ENCODE measurements at regions not wholly inside any gene's neighbourhood (a gene's known extent, or its start where the extent isn't known, plus 50 kb on each side); places are given as distances from the start of the nearest gene placed in this dataset.

- no peaks in the 10 kb centered on the region for H3K4me1 ChIP-seq (replicated peaks in 1 of 2)
- in situ Hi-C loops (cut with MboI; ENCODE audit: low pct_unique_long_range_greater_than_20kb in 2 of 9, low sequenced_read_pairs in 9 of 9, unreplicated experiment in 9 of 9): no loop called here
- H3K4me3 ChIP-seq: no peak overlapping the region
- no peak for ATAC-seq (replicated peaks in 6 of 8)
- H3K27ac ChIP-seq: no peak overlapping the region
- 0 to 92% (median 35%) methylated on average over 1 to 2 of the region's 2 CpGs; no CpG with 5 or more reads in 6 of the 10 experiments for WGBS, 10 experiments
Measured at GRCh38 chr5:2677689-2678088, 73.8 kb downstream of the IRX2 start.

- in situ Hi-C loops (cut with MboI; ENCODE audit: low pct_unique_long_range_greater_than_20kb in 2 of 9, low sequenced_read_pairs in 9 of 9, unreplicated experiment in 9 of 9): no loop called here
- H3K4me1 ChIP-seq (replicated peaks in 1 of 2): no peaks in the 10 kb centered on the region
- no peak for ATAC-seq (replicated peaks in 6 of 8)
- H3K27ac ChIP-seq: no peak overlapping the region
- no peak overlapping the region for H3K4me3 ChIP-seq
- WGBS, 10 experiments: 20 to 100% (median 63%) methylated on average over 1 to 6 of the region's 7 CpGs
Measured at GRCh38 chr5:2675548-2675947, 75.9 kb downstream of the IRX2 start.

- H3K27ac ChIP-seq: no peak overlapping the region
- in situ Hi-C loops (cut with MboI; ENCODE audit: low pct_unique_long_range_greater_than_20kb in 2 of 9, low sequenced_read_pairs in 9 of 9, unreplicated experiment in 9 of 9): no loop called here
- WGBS, 10 experiments: 0 to 83% (median 52%) methylated on average over 1 to 3 of the region's 3 CpGs; no CpG with 5 or more reads in 3 of the 10 experiments
Measured at GRCh38 chr5:2674456-2674855, 77.0 kb downstream of the IRX2 start.

GRCh38 chr5:2670940-2671339, 80.5 kb downstream of the IRX2 start:
- peak in 6 of 8 experiments; percentile 45 to 98 (median 94) for ATAC-seq (replicated peaks in 6 of 8)
- H3K27ac ChIP-seq: no peak overlapping the region
- in situ Hi-C loops (cut with MboI; ENCODE audit: low pct_unique_long_range_greater_than_20kb in 2 of 9, low sequenced_read_pairs in 9 of 9, unreplicated experiment in 9 of 9): no loop called here
- 0 to 100% (median 20%) methylated on average over 1 to 5 of the region's 14 CpGs; no CpG with 5 or more reads in 5 of the 10 experiments for WGBS, 10 experiments
- no peak overlapping the region for H3K4me3 ChIP-seq
- H3K4me1 ChIP-seq (replicated peaks in 1 of 2): peaks cover 0 to 1% of the 10 kb centered on the region in 2 donors

More at GRCh38 chr5:2674456-2674855, 77.0 kb downstream of the IRX2 start:
- no peaks in the 10 kb centered on the region for H3K4me1 ChIP-seq (replicated peaks in 1 of 2)
- no peak overlapping the region for H3K4me3 ChIP-seq
- ATAC-seq (replicated peaks in 6 of 8): no peak

GRCh38 chr5:2669913-2670312, 81.6 kb downstream of the IRX2 start:
- no peak overlapping the region for H3K27ac ChIP-seq
- WGBS, 10 experiments: 37 to 94% (median 45%) methylated on average over 1 to 3 of the region's 16 CpGs; no CpG with 5 or more reads in 6 of the 10 experiments
- H3K4me3 ChIP-seq: no peak overlapping the region
- H3K4me1 ChIP-seq (replicated peaks in 1 of 2): peaks cover 0 to 3% of the 10 kb centered on the region in 2 donors
- in situ Hi-C loops (cut with MboI; ENCODE audit: low pct_unique_long_range_greater_than_20kb in 2 of 9, low sequenced_read_pairs in 9 of 9, unreplicated experiment in 9 of 9): no loop called here
- no peak for ATAC-seq (replicated peaks in 6 of 8)

GRCh38 chr5:2669259-2669658, 82.2 kb downstream of the IRX2 start:
- in situ Hi-C loops (cut with MboI; ENCODE audit: low pct_unique_long_range_greater_than_20kb in 2 of 9, low sequenced_read_pairs in 9 of 9, unreplicated experiment in 9 of 9): no loop called here
- Histone ChIP-seq H3K4me1 (replicated peaks in 1 of 2) (peaks cover 0 to 3% of the 10 kb centered on the region in 2 donors), H3K27ac (no peak overlapping the region), H3K4me3 (no peak overlapping the region)
- no peak for ATAC-seq (replicated peaks in 6 of 8)
- 0 to 100% (median 84%) methylated on average over 1 to 4 of the region's 4 CpGs; no CpG with 5 or more reads in 4 of the 10 experiments for WGBS, 10 experiments

GRCh38 chr5:2666081-2666480, 85.4 kb downstream of the IRX2 start:
- Histone ChIP-seq H3K4me1 (replicated peaks in 1 of 2) (peaks cover 0 to 3% of the 10 kb centered on the region in 2 donors), H3K4me3 (no peak overlapping the region), H3K27ac (no peak overlapping the region)
- peak in 6 of 8 experiments; percentile 3 to 82 (median 54) for ATAC-seq (replicated peaks in 6 of 8)
- WGBS, 10 experiments: 1 to 40% (median 13%) methylated on average over 2 to 11 of the region's 11 CpGs; no CpG with 5 or more reads in 1 of the 10 experiments
- in situ Hi-C loops (cut with MboI; ENCODE audit: low pct_unique_long_range_greater_than_20kb in 2 of 9, low sequenced_read_pairs in 9 of 9, unreplicated experiment in 9 of 9): no loop called here

GRCh38 chr5:2663489-2663888, 88.0 kb downstream of the IRX2 start:
- in situ Hi-C loops (cut with MboI; ENCODE audit: low pct_unique_long_range_greater_than_20kb in 2 of 9, low sequenced_read_pairs in 9 of 9, unreplicated experiment in 9 of 9): no loop called here
- no peak overlapping the region for H3K27ac ChIP-seq
- H3K4me3 ChIP-seq: no peak overlapping the region
- no peak for ATAC-seq (replicated peaks in 6 of 8)
- WGBS, 10 experiments: 0 to 92% (median 77%) methylated on average over 1 to 3 of the region's 3 CpGs; no CpG with 5 or more reads in 4 of the 10 experiments
- peaks cover 0 to 25% of the 10 kb centered on the region in 2 donors for H3K4me1 ChIP-seq (replicated peaks in 1 of 2)

GRCh38 chr5:2660315-2660714, 91.2 kb downstream of the IRX2 start:
- Histone ChIP-seq H3K4me1 (replicated peaks in 1 of 2) (peaks cover 0 to 27% of the 10 kb centered on the region in 2 donors), H3K27ac (no peak overlapping the region), H3K4me3 (no peak overlapping the region)
- ATAC-seq (replicated peaks in 6 of 8): peak in 2 of 8 experiments; percentile 56 to 62
- in situ Hi-C loops (cut with MboI; ENCODE audit: low pct_unique_long_range_greater_than_20kb in 2 of 9, low sequenced_read_pairs in 9 of 9, unreplicated experiment in 9 of 9): no loop called here
- WGBS, 10 experiments: 14 to 60% (median 32%) methylated on average over 1 to 7 of the region's 8 CpGs; no CpG with 5 or more reads in 2 of the 10 experiments

- Histone ChIP-seq H3K4me1 (replicated peaks in 1 of 2) (peaks cover 0 to 33% of the 10 kb centered on the region in 2 donors), H3K27ac (no peak overlapping the region), H3K4me3 (no peak overlapping the region)
- ATAC-seq (replicated peaks in 6 of 8): peak in 7 of 8 experiments; percentile 21 to 79 (median 46)
- 3 to 100% (median 76%) methylated on average over 1 to 13 of the region's 18 CpGs for WGBS, 10 experiments
- in situ Hi-C loops (cut with MboI; ENCODE audit: low pct_unique_long_range_greater_than_20kb in 2 of 9, low sequenced_read_pairs in 9 of 9, unreplicated experiment in 9 of 9): no loop called here
Measured at GRCh38 chr5:2658881-2659470, 92.5 kb downstream of the IRX2 start.

GRCh38 chr5:2658447-2658846, 93.0 kb downstream of the IRX2 start:
- 48 to 97% (median 77%) methylated on average over 1 to 11 of the region's 11 CpGs; no CpG with 5 or more reads in 2 of the 10 experiments for WGBS, 10 experiments

GRCh38 chr5:2657151-2657550, 94.3 kb downstream of the IRX2 start:
- no peak overlapping the region for H3K27ac ChIP-seq
- in situ Hi-C loops (cut with MboI; ENCODE audit: low pct_unique_long_range_greater_than_20kb in 2 of 9, low sequenced_read_pairs in 9 of 9, unreplicated experiment in 9 of 9): no loop called here
- 57 to 100% (median 88%) methylated on average over 4 to 5 of the region's 13 CpGs; no CpG with 5 or more reads in 6 of the 10 experiments for WGBS, 10 experiments
- no peak overlapping the region for H3K4me3 ChIP-seq
- ATAC-seq (replicated peaks in 6 of 8): no peak
- H3K4me1 ChIP-seq (replicated peaks in 1 of 2): peaks cover 0 to 38% of the 10 kb centered on the region in 2 donors

More at GRCh38 chr5:2658447-2658846, 93.0 kb downstream of the IRX2 start:
- H3K27ac ChIP-seq: no peak overlapping the region
- no peak overlapping the region for H3K4me3 ChIP-seq
- peaks cover 0 to 38% of the 10 kb centered on the region in 2 donors for H3K4me1 ChIP-seq (replicated peaks in 1 of 2)
- ATAC-seq (replicated peaks in 6 of 8): peak in 6 of 8 experiments; percentile 22 to 75 (median 59)
- in situ Hi-C loops (cut with MboI; ENCODE audit: low pct_unique_long_range_greater_than_20kb in 2 of 9, low sequenced_read_pairs in 9 of 9, unreplicated experiment in 9 of 9): no loop called here

GRCh38 chr5:2656206-2656605, 95.3 kb downstream of the IRX2 start:
- 6 to 100% (median 48%) methylated on average over 2 to 8 of the region's 11 CpGs; no CpG with 5 or more reads in 4 of the 10 experiments for WGBS, 10 experiments
- no peak overlapping the region for H3K27ac ChIP-seq

More at GRCh38 chr5:2656206-2656605, 95.3 kb downstream of the IRX2 start:
- no peak overlapping the region for H3K4me3 ChIP-seq
- peak in 1 of 8 experiments; percentile 20 for ATAC-seq (replicated peaks in 6 of 8)
- H3K4me1 ChIP-seq (replicated peaks in 1 of 2): peaks cover 0 to 38% of the 10 kb centered on the region in 2 donors
- in situ Hi-C loops (cut with MboI; ENCODE audit: low pct_unique_long_range_greater_than_20kb in 2 of 9, low sequenced_read_pairs in 9 of 9, unreplicated experiment in 9 of 9): no loop called here

All from motor neuron (in vitro differentiated cells).